ENCODE measurements at regions not wholly inside any gene's neighbourhood (a gene's known extent, or its start where the extent isn't known, plus 50 kb on each side); places are given as distances from the start of the nearest gene placed in this dataset.

- TF ChIP-seq ZNF281 (CRISPR knock-in tag; IDR thresholded peaks at IDR 0.05) (no peak), IRF2 (CRISPR knock-in tag; IDR thresholded peaks at IDR 0.05; ENCODE audit: borderline replicate concordance, low read depth) (no peak), FOXK1 (CRISPR knock-in tag; IDR thresholded peaks at IDR 0.05) (no peak), ZNF671 (CRISPR knock-in tag; IDR thresholded peaks at IDR 0.05) (no peak)
Observed at GRCh38 chr5:162752612-162753011, 684.8 kb upstream of the CCNG1 start (continued).

GRCh38 chr5:162762119-162762518 lies 675.3 kb upstream of the CCNG1 start:
- ATAC-seq (no peak), DNase-seq (ENCODE audit: low spot score) (no peak)
- H3K36me3 Mint-ChIP-seq, result no peaks in the 10 kb centered on the region
- TF ChIP-seq FOXK1 (CRISPR knock-in tag; IDR thresholded peaks at IDR 0.05), result no peak
- no peak overlapping the region for H3K4me3 Mint-ChIP-seq
- H3K4me1 Mint-ChIP-seq, result no peaks in the 10 kb centered on the region
- no peaks in the 10 kb centered on the region for H3K9me3 Mint-ChIP-seq
- no peak overlapping the region for H3K27ac Mint-ChIP-seq
- POLR2A ChIA-PET, result no interaction called here
- no peaks in the 10 kb centered on the region for H3K27me3 Mint-ChIP-seq (ENCODE audit: low read depth)
- CTCF ChIA-PET, result no interaction called here

GRCh38 chr5:162769019-162769418 lies 668.4 kb upstream of the CCNG1 start:
- ChIA-PET CTCF (no interaction called here), POLR2A (no interaction called here)
- H3K4me1 Mint-ChIP-seq, result no peaks in the 10 kb centered on the region
- H3K4me3 Mint-ChIP-seq, result no peak overlapping the region
- no peak overlapping the region for H3K27ac Mint-ChIP-seq
- no peaks in the 10 kb centered on the region for H3K36me3 Mint-ChIP-seq
- no peaks in the 10 kb centered on the region for H3K9me3 Mint-ChIP-seq
- H3K27me3 Mint-ChIP-seq (ENCODE audit: low read depth), result no peaks in the 10 kb centered on the region
- DNase-seq (ENCODE audit: low spot score) (no peak), ATAC-seq (no peak)
- TF ChIP-seq ETV6 (CRISPR knock-in tag; IDR thresholded peaks at IDR 0.05) (no peak), AR (CRISPR knock-in tag; IDR thresholded peaks at IDR 0.05) (no peak)

GRCh38 chr5:162785673-162786072 lies 651.7 kb upstream of the CCNG1 start:
- ChIA-PET POLR2A (no interaction called here), CTCF (no interaction called here)
- ATAC-seq (no peak), DNase-seq (ENCODE audit: low spot score) (no peak)
- Mint-ChIP-seq H3K4me1 (no peaks in the 10 kb centered on the region), H3K27ac (no peak overlapping the region), H3K9me3 (peaks cover 29% of the 10 kb centered on the region), H3K27me3 (ENCODE audit: low read depth) (no peaks in the 10 kb centered on the region), H3K4me3 (no peak overlapping the region), H3K36me3 (peaks cover 6% of the 10 kb centered on the region; the same call in 1 of the 2 replicates)
- TF ChIP-seq RELA (CRISPR knock-in tag; IDR thresholded peaks at IDR 0.05; ENCODE audit: borderline replicate concordance) (no peak), E2F5 (CRISPR knock-in tag; IDR thresholded peaks at IDR 0.05) (no peak), USF2 (CRISPR knock-in tag; IDR thresholded peaks at IDR 0.05) (no peak), TCF7 (CRISPR knock-in tag; IDR thresholded peaks at IDR 0.05; ENCODE audit: low read depth) (no peak), CREM (CRISPR knock-in tag; IDR thresholded peaks at IDR 0.05) (no peak), ZNF512 (CRISPR knock-in tag; IDR thresholded peaks at IDR 0.05; ENCODE audit: borderline replicate concordance) (no peak), PRDM15 (CRISPR knock-in tag; IDR thresholded peaks at IDR 0.05) (no peak), JAZF1 (CRISPR knock-in tag; IDR thresholded peaks at IDR 0.05) (no peak), SOX15 (CRISPR knock-in tag; IDR thresholded peaks at IDR 0.05) (no peak)

Data from WTC11 (cell line).